ENCODE measurements at regions not wholly inside any gene's neighbourhood (a gene's known extent, or its start where the extent isn't known, plus 50 kb on each side); places are given as distances from the start of the nearest gene placed in this dataset.

DNA sequence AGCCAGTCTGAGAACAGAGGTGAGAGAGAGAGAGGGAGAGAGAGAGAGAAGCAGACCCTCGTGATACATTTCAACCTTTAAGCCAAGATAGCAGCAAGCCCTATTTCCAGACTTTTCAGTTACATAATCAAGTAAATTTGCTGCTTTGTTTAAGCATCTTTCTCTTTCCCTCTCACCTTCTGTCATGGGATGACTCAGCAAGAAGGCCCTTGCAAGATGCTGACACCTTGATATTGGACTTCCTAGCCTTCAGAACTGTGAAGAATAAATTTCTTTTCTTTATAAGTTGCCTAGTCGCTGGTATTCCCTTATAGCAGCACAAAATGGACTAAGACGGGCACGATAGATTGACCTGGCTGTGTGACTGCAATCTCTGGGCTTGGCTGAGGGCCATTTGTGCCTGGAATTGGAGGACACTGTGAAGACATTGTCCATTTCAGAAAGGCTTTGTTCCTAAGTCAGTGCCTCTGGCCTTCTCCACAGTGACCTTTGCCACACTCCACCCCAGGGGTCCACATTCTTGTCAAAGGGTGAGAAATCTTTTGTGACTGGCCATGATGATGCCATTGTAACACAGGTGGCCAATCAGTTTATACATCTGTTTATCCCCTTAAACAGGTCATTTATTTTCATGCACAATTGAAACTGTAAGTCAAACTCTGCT lies 51.3 kb upstream of the ITSN2 start:
- TF ChIP-seq CTCF (IDR thresholded peaks at IDR 0.05) (no peak), POLR2A (IDR thresholded peaks at IDR 0.05) (no peak)

Measured in uterus (tissue), 2 donors.